Epithelial cell of esophagus (primary cell): ENCODE measurements at regions not wholly inside any gene's neighbourhood (a gene's known extent, or its start where the extent isn't known, plus 50 kb on each side); places are given as distances from the start of the nearest gene placed in this dataset.

Experiments used
- DNase-seq: peaks from one replicate; pipeline ENCODE4 v3.0.0; 2010; ENCODE audit warnings: low read depth
- H3K4me3 ChIP-seq: 2 replicates; pipeline ENCODE4 v1.5.1; 2011; ENCODE audit warnings: mild to moderate bottlenecking, low read length, control low read depth
- TF ChIP-seq, protein P1 (sequence below): IDR thresholded peaks from 2 replicates; pipeline ENCODE4 v1.5.1; 2011; ENCODE audit warnings: low read depth, mild to moderate bottlenecking, low read length, control low read depth, inconsistent platforms; ENCODE audit not compliant: insufficient read depth; ENCODE audit errors: missing control alignments

DNA sequence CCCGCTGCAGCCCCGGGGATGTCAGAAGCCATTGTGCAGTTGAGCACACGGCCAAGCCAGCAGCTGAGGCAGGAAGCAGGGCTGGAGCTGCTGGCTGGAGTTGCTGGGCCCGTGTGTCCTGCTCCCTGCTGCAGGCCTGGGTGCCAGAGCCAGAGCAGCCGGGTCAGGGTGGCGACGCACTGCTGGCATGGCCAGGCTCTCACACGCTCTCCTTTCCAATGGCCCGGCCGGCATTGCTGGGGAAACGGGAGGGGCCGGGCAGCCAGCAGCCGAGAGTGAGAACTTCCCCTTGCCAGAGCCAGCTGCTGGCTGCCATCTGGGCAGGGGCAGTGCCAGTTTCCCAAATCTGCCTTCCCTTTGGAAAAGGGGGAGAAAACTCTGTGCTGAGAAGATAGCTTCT, 82.4 kb upstream of the PROX1 start:
- DNase-seq, result no peak
- TF ChIP-seq, protein P1, sequence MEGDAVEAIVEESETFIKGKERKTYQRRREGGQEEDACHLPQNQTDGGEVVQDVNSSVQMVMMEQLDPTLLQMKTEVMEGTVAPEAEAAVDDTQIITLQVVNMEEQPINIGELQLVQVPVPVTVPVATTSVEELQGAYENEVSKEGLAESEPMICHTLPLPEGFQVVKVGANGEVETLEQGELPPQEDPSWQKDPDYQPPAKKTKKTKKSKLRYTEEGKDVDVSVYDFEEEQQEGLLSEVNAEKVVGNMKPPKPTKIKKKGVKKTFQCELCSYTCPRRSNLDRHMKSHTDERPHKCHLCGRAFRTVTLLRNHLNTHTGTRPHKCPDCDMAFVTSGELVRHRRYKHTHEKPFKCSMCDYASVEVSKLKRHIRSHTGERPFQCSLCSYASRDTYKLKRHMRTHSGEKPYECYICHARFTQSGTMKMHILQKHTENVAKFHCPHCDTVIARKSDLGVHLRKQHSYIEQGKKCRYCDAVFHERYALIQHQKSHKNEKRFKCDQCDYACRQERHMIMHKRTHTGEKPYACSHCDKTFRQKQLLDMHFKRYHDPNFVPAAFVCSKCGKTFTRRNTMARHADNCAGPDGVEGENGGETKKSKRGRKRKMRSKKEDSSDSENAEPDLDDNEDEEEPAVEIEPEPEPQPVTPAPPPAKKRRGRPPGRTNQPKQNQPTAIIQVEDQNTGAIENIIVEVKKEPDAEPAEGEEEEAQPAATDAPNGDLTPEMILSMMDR, result no peak
- H3K4me3 ChIP-seq, result no peak overlapping the region

DNA sequence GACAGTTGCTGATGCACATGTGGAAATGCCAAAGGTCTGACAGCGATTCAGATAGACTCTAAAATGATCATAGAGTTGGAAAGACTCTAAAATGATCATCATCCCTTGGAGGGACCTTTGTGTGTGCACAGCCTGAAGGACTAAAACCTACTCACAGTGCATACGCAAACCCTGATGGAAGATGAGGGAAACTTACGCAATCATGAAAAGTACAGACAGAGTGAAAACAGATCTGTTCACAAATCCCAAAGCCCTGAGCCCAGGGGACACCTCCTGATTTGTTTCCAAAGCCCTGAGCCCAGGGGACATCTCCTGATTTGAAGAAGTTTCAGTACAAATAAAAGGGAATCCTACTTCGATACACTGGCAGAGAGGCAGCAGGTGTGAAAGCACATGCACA, 79.3 kb upstream of the PROX1 start:
- H3K4me3 ChIP-seq, result no peak overlapping the region
- TF ChIP-seq, protein P1, result no peak
- no peak for DNase-seq

DNA sequence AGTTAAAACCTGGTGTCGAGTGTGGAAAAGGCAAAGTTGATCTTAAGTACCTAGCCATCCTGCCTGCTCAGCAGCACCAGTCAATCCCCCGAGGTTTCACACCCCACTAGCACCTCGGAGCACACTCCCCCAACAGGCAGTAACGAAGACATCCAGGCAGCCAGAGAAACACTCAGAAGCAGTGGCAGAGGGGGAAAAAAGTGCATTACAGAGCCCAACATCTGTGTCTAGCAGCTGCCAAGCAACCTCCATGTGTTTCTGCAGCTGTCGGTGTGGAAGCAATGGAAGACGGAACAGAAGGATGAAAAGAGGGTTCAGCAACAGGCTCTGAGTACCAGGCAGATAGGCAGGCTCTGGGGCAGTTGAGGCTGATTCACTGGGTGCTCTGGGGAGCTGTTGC, 73.4 kb upstream of the PROX1 start:
- no peak for DNase-seq
- TF ChIP-seq, protein P1, result no peak
- H3K4me3 ChIP-seq, result no peak overlapping the region

DNA sequence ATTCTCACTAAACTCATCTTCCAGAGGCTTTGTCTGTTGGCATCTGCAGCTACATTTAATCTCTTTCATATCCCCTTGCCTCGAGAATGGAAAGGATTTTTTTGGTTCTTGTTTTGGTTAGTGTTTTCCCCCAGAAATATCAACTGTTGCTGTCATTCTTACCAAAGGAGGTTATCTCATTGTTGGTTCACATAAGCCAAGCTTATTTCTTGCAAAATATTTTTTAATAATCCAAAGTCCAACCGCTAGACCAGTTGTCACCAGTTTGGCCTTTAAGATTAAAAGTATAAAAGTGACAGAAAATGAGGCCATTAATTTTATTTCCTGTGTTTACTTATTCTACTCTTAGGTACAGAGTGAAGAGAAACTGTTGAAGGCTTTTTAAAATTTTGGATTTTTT, 66.5 kb upstream of the PROX1 start:
- DNase-seq, result no peak
- TF ChIP-seq, protein P1, result no peak
- no peak overlapping the region for H3K4me3 ChIP-seq

DNA sequence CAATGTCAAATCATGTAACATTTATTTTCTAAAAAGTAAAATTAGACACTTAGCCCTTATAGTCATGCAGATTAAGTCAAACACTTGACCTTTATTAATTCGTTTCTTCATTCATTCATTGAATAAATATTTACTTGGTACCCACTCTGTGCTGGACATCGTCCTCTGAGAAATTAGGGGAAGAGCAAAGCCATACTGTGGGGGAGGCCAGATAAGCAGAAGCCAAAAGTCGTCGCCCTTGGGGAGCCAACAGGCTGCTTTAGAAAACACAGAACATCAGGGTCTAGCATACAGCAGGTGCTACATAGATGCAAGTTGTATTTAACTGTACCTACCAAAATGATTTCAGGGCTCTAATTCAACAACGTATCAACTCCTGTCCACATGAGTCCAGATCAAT, 66.1 kb upstream of the PROX1 start:
- DNase-seq, result no peak
- TF ChIP-seq, protein P1, result no peak
- no peak overlapping the region for H3K4me3 ChIP-seq

DNA sequence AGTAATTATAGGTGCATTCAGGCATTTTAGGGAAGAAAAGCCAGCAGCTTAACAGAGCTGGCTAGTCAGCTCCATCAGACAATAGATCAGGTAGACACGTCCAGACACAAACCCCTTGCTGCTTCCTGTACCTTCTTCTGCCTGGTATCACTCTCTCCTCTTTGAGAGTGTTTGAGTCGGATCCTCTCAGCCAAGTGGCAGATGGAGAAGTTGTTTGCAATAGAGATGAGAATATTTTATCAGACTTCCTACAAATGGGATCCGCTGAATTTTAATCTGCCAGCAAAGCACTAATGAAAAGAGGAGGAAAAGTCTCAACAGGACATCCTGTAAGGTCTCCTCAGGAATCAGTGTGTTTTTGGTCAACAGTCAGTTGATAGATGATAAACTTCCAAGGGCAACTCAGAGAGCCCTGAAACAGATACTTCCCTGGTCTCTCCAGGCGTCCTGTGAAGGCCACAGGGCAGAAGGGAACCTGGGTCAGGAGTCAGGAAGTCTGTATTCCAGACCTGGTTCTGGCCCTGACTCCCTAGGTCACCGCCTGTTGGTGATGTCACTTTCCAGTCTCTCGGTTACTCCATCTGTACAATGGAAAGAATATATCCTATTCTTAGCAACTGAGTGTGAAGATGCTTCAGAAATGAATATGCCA, 62.1 kb upstream of the PROX1 start:
- TF ChIP-seq, protein P1, result no peak
- H3K4me3 ChIP-seq, result no peak overlapping the region
- DNase-seq, result peak; percentile 22

DNA sequence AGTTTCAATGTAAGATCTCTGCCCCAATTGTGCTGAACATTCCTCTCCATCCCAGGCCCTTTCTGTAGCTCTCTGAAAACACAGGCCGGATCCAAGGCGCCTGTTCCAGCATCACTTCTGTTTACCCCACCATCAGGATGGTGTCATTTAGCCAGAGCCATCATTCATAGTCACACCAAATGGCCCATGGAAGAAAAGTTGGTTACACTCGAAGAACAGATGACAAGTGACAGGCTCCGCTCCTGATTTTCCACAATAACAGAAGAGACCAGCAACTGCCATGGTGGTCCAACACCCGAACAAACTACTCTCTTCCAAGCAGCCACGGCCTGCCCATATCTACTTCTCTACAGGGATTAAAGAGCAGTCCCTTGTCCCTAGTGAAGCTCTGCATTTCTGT, 59.9 kb upstream of the PROX1 start:
- TF ChIP-seq, protein P1, result no peak
- DNase-seq, result no peak
- H3K4me3 ChIP-seq, result no peak overlapping the region
